Astrocyte of the cerebellum (primary cell): ENCODE measurements at regions not wholly inside any gene's neighbourhood (a gene's known extent, or its start where the extent isn't known, plus 50 kb on each side); places are given as distances from the start of the nearest gene placed in this dataset.

Experiments
- DNase-seq: peaks from one replicate; pipeline ENCODE4 v3.0.0-alpha.2; 2011; ENCODE audit warnings: low read depth
- H3K4me3 ChIP-seq: 2 replicates; pipeline ENCODE4 v1.5.1; 2011; ENCODE audit warnings: mild to moderate bottlenecking, low read depth, low read length, moderate library complexity
- CTCF ChIP-seq: IDR thresholded peaks from 2 replicates; pipeline ENCODE4 v1.5.1; 2012; ENCODE audit warnings: low read length, low read depth, moderate library complexity, mild to moderate bottlenecking; ENCODE audit errors: missing control alignments
- in situ Hi-C: cut with HindIII; loops from 2 replicates; pipeline ENCODE4 v1.10.0; 2017; ENCODE audit warnings: low sequenced_read_pairs

GRCh38 chr5:144947023-144947422 is 776.4 kb downstream of the KCTD16 start:
- no peak for DNase-seq
- in situ Hi-C loops: no loop called here
- TF ChIP-seq CTCF: no peak
- no peak overlapping the region for H3K4me3 ChIP-seq

GRCh38 chr5:144945503-144945902 is 774.8 kb downstream of the KCTD16 start:
- in situ Hi-C loops: no loop called here
- TF ChIP-seq CTCF: no peak
- H3K4me3 ChIP-seq: no peak overlapping the region
- no peak for DNase-seq

DNA sequence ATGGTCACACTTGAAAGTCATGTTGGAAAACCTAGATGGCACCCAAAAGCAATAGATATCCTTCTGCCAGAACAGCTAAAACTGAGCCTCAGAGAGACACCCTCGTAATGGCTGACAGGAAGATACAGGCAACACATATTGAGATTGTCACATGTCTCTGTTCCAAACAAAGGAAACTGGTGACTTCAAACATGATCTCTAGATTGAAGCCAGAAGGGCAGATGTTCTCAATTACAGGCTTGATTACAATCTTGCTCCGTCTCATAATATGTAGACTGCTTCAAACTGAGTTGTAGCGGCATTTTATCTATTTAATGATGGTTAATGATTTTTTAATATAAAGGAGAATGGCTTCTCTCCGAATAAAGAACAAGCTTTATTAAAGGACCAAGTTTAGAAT is 774.3 kb downstream of the KCTD16 start:
- in situ Hi-C loops: no loop called here
- TF ChIP-seq CTCF: no peak
- no peak overlapping the region for H3K4me3 ChIP-seq
- no peak for DNase-seq

DNA sequence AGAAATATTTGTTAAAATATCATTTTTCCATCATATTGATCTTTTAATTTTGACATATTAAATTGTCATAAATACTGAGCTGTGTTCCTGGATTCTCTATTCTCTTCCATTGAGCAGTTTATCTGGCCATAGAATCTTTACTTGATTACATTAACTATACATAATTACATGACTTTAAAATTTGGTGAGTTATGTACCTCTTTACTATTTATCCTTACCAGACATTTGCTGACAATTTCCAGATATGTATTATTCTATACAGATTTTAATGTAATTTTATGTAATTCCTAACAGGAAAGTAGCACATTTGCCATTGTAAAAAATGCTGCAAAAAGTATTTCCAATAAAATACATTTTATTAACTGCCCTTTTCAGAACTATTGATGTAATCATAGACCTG is 770.3 kb downstream of the KCTD16 start:
- H3K4me3 ChIP-seq: no peak overlapping the region
- no peak for TF ChIP-seq CTCF
- no peak for DNase-seq
- in situ Hi-C loops: no loop called here

DNA sequence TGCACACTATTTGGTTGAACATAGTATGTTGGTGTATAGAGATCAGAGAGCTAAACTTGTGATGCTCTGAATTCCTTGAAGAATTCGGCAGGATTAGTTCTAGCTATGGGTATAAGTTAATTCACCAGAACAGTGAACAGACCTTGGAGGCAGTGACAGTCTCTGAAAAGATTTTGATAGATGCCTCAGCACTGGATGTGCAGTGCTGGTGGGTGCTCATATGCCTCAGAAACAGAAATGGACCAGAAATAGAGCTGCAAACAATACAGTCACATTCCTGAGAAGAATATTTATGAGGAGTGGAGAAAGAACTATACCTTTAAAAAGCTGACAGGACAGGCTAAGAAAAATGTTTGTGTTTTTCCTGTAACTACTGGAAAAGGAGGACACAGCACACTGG is 747.7 kb downstream of the KCTD16 start:
- TF ChIP-seq CTCF: no peak
- in situ Hi-C loops: no loop called here

GRCh38 chr5:144915452-144915851 is 744.8 kb downstream of the KCTD16 start:
- TF ChIP-seq CTCF: no peak
- in situ Hi-C loops: no loop called here
- no peak for DNase-seq
- no peak overlapping the region for H3K4me3 ChIP-seq

More for the DNA sequence above, 747.7 kb downstream of the KCTD16 start:
- H3K4me3 ChIP-seq: no peak overlapping the region
- no peak for DNase-seq

DNA sequence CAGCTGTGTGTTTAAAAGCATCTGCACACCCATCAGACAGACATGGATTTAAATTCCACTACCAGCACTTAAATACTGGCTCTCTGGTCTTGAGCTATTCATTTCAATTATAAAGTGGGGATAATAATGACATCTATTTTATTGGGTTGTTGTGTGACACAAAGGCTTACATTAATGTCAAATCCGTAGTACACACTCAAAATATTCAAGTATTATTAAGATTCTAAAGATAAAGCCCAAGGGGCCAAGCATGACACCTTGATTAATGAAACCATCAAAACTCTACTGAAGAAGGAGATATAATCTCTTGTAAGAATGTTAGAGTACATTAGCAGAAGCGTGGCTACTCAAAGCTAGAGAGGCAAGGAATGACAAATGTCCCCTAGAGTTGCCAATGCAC is 743.0 kb downstream of the KCTD16 start:
- no peak for DNase-seq
- in situ Hi-C loops: no loop called here
- TF ChIP-seq CTCF: no peak
- no peak overlapping the region for H3K4me3 ChIP-seq
